OCI-LY7 (cell line): ENCODE measurements at regions not wholly inside any gene's neighbourhood (a gene's known extent, or its start where the extent isn't known, plus 50 kb on each side); places are given as distances from the start of the nearest gene placed in this dataset.

Experiments used
- CTCF ChIP-seq: fragments of 200-600 bp; sonication (generic); conservative IDR thresholded peaks from 2 replicates; pipeline ENCODE4 v1.5.1; 2014; ENCODE audit warnings: mild to moderate bottlenecking, antibody characterized with exemption, low read length, moderate library complexity, mixed read lengths
- EZH2phosphoT487 ChIP-seq: fragments of 200-600 bp; sonication (generic); IDR thresholded peaks from 2 replicates; pipeline ENCODE4 v1.6.1; 2018; ENCODE audit warnings: low read depth, borderline replicate concordance, mild to moderate bottlenecking, mixed run types, antibody characterized with exemption, low read length, moderate library complexity, mixed read lengths

- TF ChIP-seq CTCF (no peak), EZH2phosphoT487 (no peak)
Observed at GRCh38 chr2:67561457-67561965, 164.4 kb downstream of the ETAA1 start.
